Suprapubic skin (tissue), 3 donors: ENCODE measurements at regions not wholly inside any gene's neighbourhood (a gene's known extent, or its start where the extent isn't known, plus 50 kb on each side); places are given as distances from the start of the nearest gene placed in this dataset.

ENCODE experiments used
- POLR2AphosphoS5 ChIP-seq, 3 donors: sonication (generic); formaldehyde crosslinking; IDR thresholded peaks; one replicate each; pipeline ENCODE4 v1.6.1; 2017; ENCODE audit warnings: antibody characterized with exemption in 3 of 3
- TF ChIP-seq, protein P1 (sequence below), 2 donors: fragments of 200-600 bp in 1 of 2; fragments of 450-650 bp in 1 of 2; sonication (generic) in 1 of 2; IDR thresholded peaks; one replicate each; pipeline ENCODE4 v1.5.1; 2016 to 2019; ENCODE audit warnings: antibody characterized with exemption in 2 of 2, mild to moderate bottlenecking in 1 of 2, moderate library complexity in 1 of 2

DNA sequence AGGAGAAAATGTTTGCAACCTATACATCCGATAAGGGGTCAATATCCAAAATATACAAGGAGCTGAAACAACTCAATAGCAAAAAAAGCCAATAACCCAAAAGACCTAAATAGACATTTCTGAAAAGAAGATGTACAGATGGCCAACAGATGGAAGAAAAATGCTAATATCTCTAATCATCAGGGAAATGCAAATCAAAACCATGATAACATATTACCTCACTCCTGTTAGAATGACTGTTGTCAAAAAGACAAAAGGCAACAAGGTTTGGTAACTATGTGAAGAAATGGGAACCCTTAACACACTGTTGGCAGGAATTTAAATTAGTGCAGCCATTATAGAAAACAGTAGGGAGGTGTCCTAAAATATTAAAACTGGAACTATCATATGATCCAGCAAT lies 74.7 kb downstream of the LEPR start:
- TF ChIP-seq, protein P1, sequence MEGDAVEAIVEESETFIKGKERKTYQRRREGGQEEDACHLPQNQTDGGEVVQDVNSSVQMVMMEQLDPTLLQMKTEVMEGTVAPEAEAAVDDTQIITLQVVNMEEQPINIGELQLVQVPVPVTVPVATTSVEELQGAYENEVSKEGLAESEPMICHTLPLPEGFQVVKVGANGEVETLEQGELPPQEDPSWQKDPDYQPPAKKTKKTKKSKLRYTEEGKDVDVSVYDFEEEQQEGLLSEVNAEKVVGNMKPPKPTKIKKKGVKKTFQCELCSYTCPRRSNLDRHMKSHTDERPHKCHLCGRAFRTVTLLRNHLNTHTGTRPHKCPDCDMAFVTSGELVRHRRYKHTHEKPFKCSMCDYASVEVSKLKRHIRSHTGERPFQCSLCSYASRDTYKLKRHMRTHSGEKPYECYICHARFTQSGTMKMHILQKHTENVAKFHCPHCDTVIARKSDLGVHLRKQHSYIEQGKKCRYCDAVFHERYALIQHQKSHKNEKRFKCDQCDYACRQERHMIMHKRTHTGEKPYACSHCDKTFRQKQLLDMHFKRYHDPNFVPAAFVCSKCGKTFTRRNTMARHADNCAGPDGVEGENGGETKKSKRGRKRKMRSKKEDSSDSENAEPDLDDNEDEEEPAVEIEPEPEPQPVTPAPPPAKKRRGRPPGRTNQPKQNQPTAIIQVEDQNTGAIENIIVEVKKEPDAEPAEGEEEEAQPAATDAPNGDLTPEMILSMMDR (IDR thresholded peaks at IDR 0.05), result no peak
- no peak for TF ChIP-seq POLR2AphosphoS5 (IDR thresholded peaks at IDR 0.05)
